ENCODE measurements at regions not wholly inside any gene's neighbourhood (a gene's known extent, or its start where the extent isn't known, plus 50 kb on each side); places are given as distances from the start of the nearest gene placed in this dataset.

DNA sequence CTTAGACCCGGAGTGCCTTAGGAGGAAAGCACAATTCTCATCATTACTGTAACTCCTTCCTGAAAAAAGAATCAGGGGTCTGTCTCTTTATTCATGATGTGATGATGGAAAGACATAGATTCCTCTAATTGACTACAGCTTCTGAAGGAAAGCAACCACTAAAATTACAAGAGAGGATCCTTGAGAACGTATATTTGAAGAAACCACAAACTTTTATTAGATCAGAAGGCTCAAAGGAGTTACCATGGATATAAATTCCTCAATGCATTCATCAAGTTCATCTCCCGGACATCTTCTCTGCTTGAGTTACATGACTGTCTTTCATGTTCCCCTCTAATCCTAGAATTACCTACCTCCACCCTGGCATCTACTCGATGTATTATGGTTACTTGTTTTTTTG lies 104.1 kb upstream of the PAPPA start:
- no peak for TF ChIP-seq EZH2 (IDR thresholded peaks at IDR 0.05; ENCODE audit: insufficient read depth, poor library complexity, severe bottlenecking)
- no peak for TF ChIP-seq EZH2phosphoT487 (IDR thresholded peaks at IDR 0.05; ENCODE audit: insufficient read depth, low read depth)
